Spleen (tissue), 11 donors: ENCODE measurements at regions not wholly inside any gene's neighbourhood (a gene's known extent, or its start where the extent isn't known, plus 50 kb on each side); places are given as distances from the start of the nearest gene placed in this dataset.

Source experiments
- DNase-seq: peaks from one replicate; pipeline ENCODE4 v3.0.0-alpha.2; 2020
- H3K27ac ChIP-seq, 8 donors: fragments of 200-600 bp; sonication (generic) in 7 of 8; 1 replicate in 4 of 8; 2 replicates in 4 of 8; pipeline versions ENCODE4 v1.5.0 to v1.8.0; 2016 to 2021; ENCODE audit warnings: inconsistent platforms in 4 of 8, mild to moderate bottlenecking in 4 of 8, moderate library complexity in 1 of 8
- H3K27me3 ChIP-seq, 7 donors: fragments of 200-600 bp; sonication (generic) in 6 of 7; replicated peaks in 1 of 7; 1 replicate in 4 of 7; 2 replicates in 3 of 7; pipeline versions ENCODE4 v1.5.0 to v1.8.0; 2016 to 2021; ENCODE audit warnings: inconsistent platforms in 3 of 7, mild to moderate bottlenecking in 1 of 7
- H3K36me3 ChIP-seq, 6 donors: fragments of 200-600 bp; sonication (generic) in 5 of 6; 1 replicate in 4 of 6; 2 replicates in 2 of 6; pipeline versions ENCODE4 v1.5.0 to v1.8.0; 2016 to 2021; ENCODE audit warnings: inconsistent platforms in 2 of 6
- H3K4me1 ChIP-seq, 6 donors: fragments of 200-600 bp; sonication (generic) in 5 of 6; 1 replicate in 3 of 6; 2 replicates in 3 of 6; pipeline versions ENCODE4 v1.5.0 to v1.8.0; 2016 to 2021; ENCODE audit warnings: inconsistent platforms in 3 of 6
- H3K4me3 ChIP-seq, 8 donors: fragments of 200-600 bp; sonication (generic) in 7 of 8; 1 replicate in 4 of 8; 2 replicates in 4 of 8; pipeline versions ENCODE4 v1.5.0 to v1.8.0; 2016 to 2021; ENCODE audit warnings: inconsistent platforms in 4 of 8, mild to moderate bottlenecking in 4 of 8, moderate library complexity in 2 of 8
- H3K9me3 ChIP-seq, 8 donors: fragments of 200-600 bp; sonication (generic) in 7 of 8; 1 replicate in 4 of 8; 2 replicates in 4 of 8; pipeline versions ENCODE4 v1.5.0 to v1.8.0; 2016 to 2021; ENCODE audit warnings: inconsistent platforms in 4 of 8
- POLR2A ChIP-seq, 3 donors: fragments of 450-650 bp; IDR thresholded peaks; one replicate each; pipeline ENCODE4 v1.5.1; 2017; ENCODE audit warnings: antibody characterized with exemption in 3 of 3, mild to moderate bottlenecking in 1 of 3
- POLR2AphosphoS5 ChIP-seq, 3 donors: sonication (generic); formaldehyde crosslinking; IDR thresholded peaks; one replicate each; pipeline ENCODE4 v1.5.1; 2017; ENCODE audit warnings: antibody characterized with exemption in 3 of 3
- WGBS, 5 donors: extraction: QIAGEN DNeasy Blood & Tissue Kit in 3 of 5; methylation state at CpG; one replicate each; pipeline versions ENCODE4 v1.1.5 to v1.1.7; 2013 to 2018; 5-methylcytosine and 5-hydroxymethylcytosine counted together
- intact Hi-C: fragments of 100-400 bp; cut with DNase I; formaldehyde crosslinking; loops from one replicate; pipeline ENCODE4 v1.15.0; 2023; ENCODE audit warnings: low total_unique reads
- TF ChIP-seq, protein P1 (sequence below), 11 experiments: fragments of 200-600 bp in 7 of 11; fragments of 450-650 bp in 4 of 11; sonication (generic) in 4 of 11; IDR thresholded peaks in 8 of 11; conservative IDR thresholded peaks in 3 of 11; 1 replicate in 7 of 11; 2 replicates in 4 of 11; pipeline versions ENCODE4 v1.4.0 to v1.8.0; 2016 to 2021; ENCODE audit warnings: antibody characterized with exemption in 11 of 11, inconsistent platforms in 4 of 11, mild to moderate bottlenecking in 1 of 11
- donor health status: healthy with polysubstance abuse.
- donor health status: DM: no; HTN: no; CAD: no; lungs with moderate emphysema.
- donor health status: DM: no; HTN: no; CAD: no.
- donor health status: Bipolar disorder and iron deficiency.
- donor health status: healthy.
- donor health status: DM: no; HTN: no; CAD: no.
- donor health status: DM: yes; HTN: yes; CAD: no.

- 75 to 89% (median 80%) methylated on average over 5 of the region's 5 CpGs for WGBS, 5 donors
- Histone ChIP-seq H3K36me3 (no peaks in the 10 kb centered on the region), H3K27me3 (no peaks in the 10 kb centered on the region), H3K4me1 (no peaks in the 10 kb centered on the region), H3K4me3 (no peak overlapping the region), H3K9me3 (peaks cover 0 to 9% (median 1%) of the 10 kb centered on the region in 8 donors), H3K27ac (no peak overlapping the region)
- TF ChIP-seq POLR2A (IDR thresholded peaks at IDR 0.05) = no peak
- TF ChIP-seq POLR2AphosphoS5 (IDR thresholded peaks at IDR 0.05) = no peak
- TF ChIP-seq, protein P1, sequence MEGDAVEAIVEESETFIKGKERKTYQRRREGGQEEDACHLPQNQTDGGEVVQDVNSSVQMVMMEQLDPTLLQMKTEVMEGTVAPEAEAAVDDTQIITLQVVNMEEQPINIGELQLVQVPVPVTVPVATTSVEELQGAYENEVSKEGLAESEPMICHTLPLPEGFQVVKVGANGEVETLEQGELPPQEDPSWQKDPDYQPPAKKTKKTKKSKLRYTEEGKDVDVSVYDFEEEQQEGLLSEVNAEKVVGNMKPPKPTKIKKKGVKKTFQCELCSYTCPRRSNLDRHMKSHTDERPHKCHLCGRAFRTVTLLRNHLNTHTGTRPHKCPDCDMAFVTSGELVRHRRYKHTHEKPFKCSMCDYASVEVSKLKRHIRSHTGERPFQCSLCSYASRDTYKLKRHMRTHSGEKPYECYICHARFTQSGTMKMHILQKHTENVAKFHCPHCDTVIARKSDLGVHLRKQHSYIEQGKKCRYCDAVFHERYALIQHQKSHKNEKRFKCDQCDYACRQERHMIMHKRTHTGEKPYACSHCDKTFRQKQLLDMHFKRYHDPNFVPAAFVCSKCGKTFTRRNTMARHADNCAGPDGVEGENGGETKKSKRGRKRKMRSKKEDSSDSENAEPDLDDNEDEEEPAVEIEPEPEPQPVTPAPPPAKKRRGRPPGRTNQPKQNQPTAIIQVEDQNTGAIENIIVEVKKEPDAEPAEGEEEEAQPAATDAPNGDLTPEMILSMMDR (IDR thresholded peaks at IDR 0.05 in 8 of 11, conservative IDR thresholded peaks at IDR 0.05 in 3 of 11) = no peak
- intact Hi-C loops = no loop called here
- no peak for DNase-seq
These were observed 156.1 kb downstream of the CHD9NB start for GRCh38 chr16:52896478-52897164.

DNA sequence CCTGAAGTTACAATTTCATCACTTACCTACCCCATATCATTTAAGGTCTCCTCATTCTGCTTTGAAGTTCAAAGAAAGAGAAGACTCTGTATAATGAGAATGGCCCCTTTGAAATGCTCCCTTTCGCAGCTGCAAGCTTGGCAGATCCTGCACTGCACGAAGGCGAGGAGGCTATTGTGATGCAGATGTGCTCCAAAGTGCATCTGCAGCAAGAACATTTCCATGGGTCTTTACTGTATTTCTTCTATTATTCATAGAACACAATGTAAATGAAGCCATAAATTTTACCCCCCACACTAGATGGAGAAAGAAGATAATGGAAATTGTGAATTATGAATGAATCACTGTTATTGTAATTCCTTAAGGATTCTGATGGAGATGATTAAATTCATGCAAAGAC lies 178.7 kb downstream of the CHD9NB start:
- intact Hi-C loops = no loop called here
- Histone ChIP-seq H3K4me3 (no peak overlapping the region), H3K4me1 (no peaks in the 10 kb centered on the region), H3K36me3 (no peaks in the 10 kb centered on the region), H3K27ac (no peak overlapping the region), H3K9me3 (no peaks in the 10 kb centered on the region), H3K27me3 (no peaks in the 10 kb centered on the region)
- WGBS, 5 donors = 61 to 78% (median 76%) methylated on average over 3 of the region's 3 CpGs
- DNase-seq = no peak
- TF ChIP-seq POLR2A (IDR thresholded peaks at IDR 0.05) (no peak), POLR2AphosphoS5 (IDR thresholded peaks at IDR 0.05) (no peak)
- TF ChIP-seq, protein P1 (IDR thresholded peaks at IDR 0.05 in 8 of 11, conservative IDR thresholded peaks at IDR 0.05 in 3 of 11) = no peak

GRCh38 chr16:52872731-52873130 lies 180.0 kb downstream of the CHD9NB start:
- intact Hi-C loops = no loop called here
- Histone ChIP-seq H3K4me1 (no peaks in the 10 kb centered on the region), H3K9me3 (no peaks in the 10 kb centered on the region), H3K4me3 (no peak overlapping the region), H3K27ac (no peak overlapping the region), H3K36me3 (no peaks in the 10 kb centered on the region), H3K27me3 (no peaks in the 10 kb centered on the region)
- no peak for TF ChIP-seq POLR2A (IDR thresholded peaks at IDR 0.05)
- TF ChIP-seq, protein P1 (IDR thresholded peaks at IDR 0.05 in 8 of 11, conservative IDR thresholded peaks at IDR 0.05 in 3 of 11) = no peak
- TF ChIP-seq POLR2AphosphoS5 (IDR thresholded peaks at IDR 0.05) = no peak
- 79 to 93% (median 87%) methylated on average over 7 of the region's 7 CpGs for WGBS, 5 donors
- no peak for DNase-seq

GRCh38 chr16:52871481-52871880 lies 181.2 kb downstream of the CHD9NB start:
- Histone ChIP-seq H3K27ac (no peak overlapping the region), H3K4me3 (no peak overlapping the region), H3K4me1 (no peaks in the 10 kb centered on the region), H3K9me3 (no peaks in the 10 kb centered on the region), H3K27me3 (no peaks in the 10 kb centered on the region), H3K36me3 (no peaks in the 10 kb centered on the region)
- TF ChIP-seq, protein P1 (IDR thresholded peaks at IDR 0.05 in 8 of 11, conservative IDR thresholded peaks at IDR 0.05 in 3 of 11) = no peak
- TF ChIP-seq POLR2AphosphoS5 (IDR thresholded peaks at IDR 0.05) = no peak
- TF ChIP-seq POLR2A (IDR thresholded peaks at IDR 0.05) = no peak
- intact Hi-C loops = no loop called here
- DNase-seq = no peak
